ENCODE measurements at regions not wholly inside any gene's neighbourhood (a gene's known extent, or its start where the extent isn't known, plus 50 kb on each side); places are given as distances from the start of the nearest gene placed in this dataset.

DNA sequence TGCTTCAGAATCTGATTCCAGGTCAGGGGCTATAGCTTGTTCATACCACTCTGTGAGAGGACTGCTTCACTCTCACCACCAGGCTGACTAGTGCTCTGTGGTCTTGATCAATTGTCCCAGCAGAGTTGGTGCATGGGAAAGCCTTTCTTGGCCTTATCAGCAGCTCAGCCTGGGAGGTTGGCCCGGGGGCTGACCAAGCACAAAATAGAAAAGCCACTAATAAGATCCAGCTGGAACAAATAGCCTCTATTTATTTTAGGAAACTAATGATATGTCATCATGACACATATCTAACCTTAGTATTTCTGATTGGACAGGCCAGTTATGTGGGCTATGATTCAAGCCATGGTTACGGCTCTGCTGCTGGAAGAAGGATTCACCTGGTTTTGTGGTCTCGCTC is 134.2 kb downstream of the GDAP2 start:
- Histone ChIP-seq H4K20me1 (ENCODE audit: insufficient read depth) (no peaks in the 10 kb centered on the region), H3K4me3 (replicated peaks in 1 of 2; ENCODE audit: low read depth in 1 of 2, low read length in 2 of 2) (no peak overlapping the region), H3K27me3 (ENCODE audit: insufficient read depth, low read length) (no peaks in the 10 kb centered on the region), H3K36me3 (ENCODE audit: control insufficient read depth in 1 of 2, insufficient read depth in 2 of 2, low read length in 2 of 2) (no peaks in the 10 kb centered on the region), H3K9me2 (ENCODE audit: insufficient read depth) (no peaks in the 10 kb centered on the region), H3K4me2 (ENCODE audit: low read length) (no peak overlapping the region), H3K27ac (ENCODE audit: low read depth, low read length) (no peak overlapping the region), H3K9ac (ENCODE audit: low read length) (no peak overlapping the region), H3K9me3 (ENCODE audit: control insufficient read depth in 1 of 2, insufficient read depth in 1 of 2, low read depth in 1 of 2, low read length in 2 of 2) (no peaks in the 10 kb centered on the region), H3K4me1 (ENCODE audit: control insufficient read depth in 1 of 2, insufficient read depth in 2 of 2, low read length in 2 of 2) (no peaks in the 10 kb centered on the region), H3K79me2 (ENCODE audit: insufficient read depth, low read length) (no peaks in the 10 kb centered on the region), H2AFZ (ENCODE audit: low read depth, low read length, poor library complexity, severe bottlenecking) (no peak overlapping the region)
- TF ChIP-seq FOSL1 (IDR thresholded peaks at IDR 0.05; ENCODE audit: low read depth) (no peak), ATF3 (IDR thresholded peaks at IDR 0.05) (no peak), SP1 (IDR thresholded peaks at IDR 0.05; ENCODE audit: low read depth) (no peak), CEBPB (IDR thresholded peaks at IDR 0.05; ENCODE audit: low read depth) (no peak), SRF (IDR thresholded peaks at IDR 0.05; ENCODE audit: low read depth) (no peak), CTCF (IDR thresholded peaks at IDR 0.05 in 2 of 3, conservative IDR thresholded peaks at IDR 0.05 in 1 of 3; ENCODE audit: borderline replicate concordance in 1 of 3, insufficient read depth in 1 of 3, low read depth in 2 of 3, low read length in 2 of 3) (no peak), EZH2phosphoT487 (IDR thresholded peaks at IDR 0.05; ENCODE audit: borderline replicate concordance) (no peak), JUND (IDR thresholded peaks at IDR 0.05) (no peak), EZH2 (IDR thresholded peaks at IDR 0.05) (no peak), POLR2A (IDR thresholded peaks at IDR 0.05; ENCODE audit: borderline replicate concordance, extremely low read depth, insufficient read depth, insufficient read length) (no peak), SIN3A (IDR thresholded peaks at IDR 0.05; ENCODE audit: low read depth) (no peak), POLR2AphosphoS5 (IDR thresholded peaks at IDR 0.05; ENCODE audit: low read depth, low read length) (no peak), ZFX (IDR thresholded peaks at IDR 0.05) (no peak), TCF7L2 (IDR thresholded peaks at IDR 0.05; ENCODE audit: borderline replicate concordance, extremely low read depth, insufficient read depth, insufficient read length) (no peak)
- TF ChIP-seq, protein P1, sequence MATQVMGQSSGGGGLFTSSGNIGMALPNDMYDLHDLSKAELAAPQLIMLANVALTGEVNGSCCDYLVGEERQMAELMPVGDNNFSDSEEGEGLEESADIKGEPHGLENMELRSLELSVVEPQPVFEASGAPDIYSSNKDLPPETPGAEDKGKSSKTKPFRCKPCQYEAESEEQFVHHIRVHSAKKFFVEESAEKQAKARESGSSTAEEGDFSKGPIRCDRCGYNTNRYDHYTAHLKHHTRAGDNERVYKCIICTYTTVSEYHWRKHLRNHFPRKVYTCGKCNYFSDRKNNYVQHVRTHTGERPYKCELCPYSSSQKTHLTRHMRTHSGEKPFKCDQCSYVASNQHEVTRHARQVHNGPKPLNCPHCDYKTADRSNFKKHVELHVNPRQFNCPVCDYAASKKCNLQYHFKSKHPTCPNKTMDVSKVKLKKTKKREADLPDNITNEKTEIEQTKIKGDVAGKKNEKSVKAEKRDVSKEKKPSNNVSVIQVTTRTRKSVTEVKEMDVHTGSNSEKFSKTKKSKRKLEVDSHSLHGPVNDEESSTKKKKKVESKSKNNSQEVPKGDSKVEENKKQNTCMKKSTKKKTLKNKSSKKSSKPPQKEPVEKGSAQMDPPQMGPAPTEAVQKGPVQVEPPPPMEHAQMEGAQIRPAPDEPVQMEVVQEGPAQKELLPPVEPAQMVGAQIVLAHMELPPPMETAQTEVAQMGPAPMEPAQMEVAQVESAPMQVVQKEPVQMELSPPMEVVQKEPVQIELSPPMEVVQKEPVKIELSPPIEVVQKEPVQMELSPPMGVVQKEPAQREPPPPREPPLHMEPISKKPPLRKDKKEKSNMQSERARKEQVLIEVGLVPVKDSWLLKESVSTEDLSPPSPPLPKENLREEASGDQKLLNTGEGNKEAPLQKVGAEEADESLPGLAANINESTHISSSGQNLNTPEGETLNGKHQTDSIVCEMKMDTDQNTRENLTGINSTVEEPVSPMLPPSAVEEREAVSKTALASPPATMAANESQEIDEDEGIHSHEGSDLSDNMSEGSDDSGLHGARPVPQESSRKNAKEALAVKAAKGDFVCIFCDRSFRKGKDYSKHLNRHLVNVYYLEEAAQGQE (IDR thresholded peaks at IDR 0.05; ENCODE audit: low read depth): no peak
- TF ChIP-seq, protein P2, sequence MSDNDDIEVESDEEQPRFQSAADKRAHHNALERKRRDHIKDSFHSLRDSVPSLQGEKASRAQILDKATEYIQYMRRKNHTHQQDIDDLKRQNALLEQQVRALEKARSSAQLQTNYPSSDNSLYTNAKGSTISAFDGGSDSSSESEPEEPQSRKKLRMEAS (IDR thresholded peaks at IDR 0.05): no peak
- TF ChIP-seq, protein P3, sequence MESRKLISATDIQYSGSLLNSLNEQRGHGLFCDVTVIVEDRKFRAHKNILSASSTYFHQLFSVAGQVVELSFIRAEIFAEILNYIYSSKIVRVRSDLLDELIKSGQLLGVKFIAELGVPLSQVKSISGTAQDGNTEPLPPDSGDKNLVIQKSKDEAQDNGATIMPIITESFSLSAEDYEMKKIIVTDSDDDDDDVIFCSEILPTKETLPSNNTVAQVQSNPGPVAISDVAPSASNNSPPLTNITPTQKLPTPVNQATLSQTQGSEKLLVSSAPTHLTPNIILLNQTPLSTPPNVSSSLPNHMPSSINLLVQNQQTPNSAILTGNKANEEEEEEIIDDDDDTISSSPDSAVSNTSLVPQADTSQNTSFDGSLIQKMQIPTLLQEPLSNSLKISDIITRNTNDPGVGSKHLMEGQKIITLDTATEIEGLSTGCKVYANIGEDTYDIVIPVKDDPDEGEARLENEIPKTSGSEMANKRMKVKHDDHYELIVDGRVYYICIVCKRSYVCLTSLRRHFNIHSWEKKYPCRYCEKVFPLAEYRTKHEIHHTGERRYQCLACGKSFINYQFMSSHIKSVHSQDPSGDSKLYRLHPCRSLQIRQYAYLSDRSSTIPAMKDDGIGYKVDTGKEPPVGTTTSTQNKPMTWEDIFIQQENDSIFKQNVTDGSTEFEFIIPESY (IDR thresholded peaks at IDR 0.05; ENCODE audit: extremely low read depth, insufficient replicate concordance, low read length): no peak
- ChIA-PET POLR2A (no interaction called here), CTCF (no interaction called here), RAD21 (ENCODE audit: low non-redundant PET in 1 of 2, low total read pairs in 2 of 2, uncharacterized antibody in 2 of 2, unreplicated experiment in 2 of 2) (no interaction called here)
- no TSS peak for BruUV-seq (replicated peaks)
- DNase-seq (ENCODE audit: low read depth, low spot score): no peak
- ATAC-seq: no peak
- intact Hi-C loops (cut with micrococcal nuclease): no loop called here
